D721Med (cell line): ENCODE measurements at regions not wholly inside any gene's neighbourhood (a gene's known extent, or its start where the extent isn't known, plus 50 kb on each side); places are given as distances from the start of the nearest gene placed in this dataset.

Experiments used
- DNase-seq: peaks from one replicate; pipeline ENCODE4 v3.0.0; 2011; ENCODE audit warnings: low spot score; ENCODE audit not compliant: insufficient read length
- FAIRE-seq: peaks from 2 replicates; lab custom pipeline; 2011; peaks lifted over from hg19 to GRCh38; lab: Jason Lieb, UNC
- TF ChIP-seq, protein P1 (sequence below): IDR thresholded peaks from 2 replicates; pipeline ENCODE4 v1.5.1; 2012; ENCODE audit warnings: mild to moderate bottlenecking, control low read depth; ENCODE audit not compliant: insufficient read depth; ENCODE audit errors: missing control alignments

DNA sequence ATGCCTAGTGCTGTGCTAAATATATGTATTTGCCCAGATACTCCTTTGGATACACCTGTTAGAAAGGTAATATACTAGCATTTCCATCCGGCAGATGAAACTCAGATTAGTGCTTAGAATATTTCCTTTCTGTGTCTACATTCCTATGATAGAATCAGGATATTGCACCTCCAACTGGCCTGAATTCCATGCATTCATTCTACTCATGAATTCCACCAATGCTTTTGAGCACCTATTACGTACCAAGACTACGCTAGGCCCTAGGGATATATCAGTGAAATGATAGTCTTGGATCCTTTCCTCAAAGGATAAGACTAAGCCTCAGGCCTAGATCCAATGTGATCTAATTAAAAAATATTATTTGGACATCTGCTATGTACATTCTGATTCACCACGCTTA lies 223.8 kb upstream of the SERP2 start:
- FAIRE-seq (no peak), DNase-seq (no peak)
- TF ChIP-seq, protein P1, sequence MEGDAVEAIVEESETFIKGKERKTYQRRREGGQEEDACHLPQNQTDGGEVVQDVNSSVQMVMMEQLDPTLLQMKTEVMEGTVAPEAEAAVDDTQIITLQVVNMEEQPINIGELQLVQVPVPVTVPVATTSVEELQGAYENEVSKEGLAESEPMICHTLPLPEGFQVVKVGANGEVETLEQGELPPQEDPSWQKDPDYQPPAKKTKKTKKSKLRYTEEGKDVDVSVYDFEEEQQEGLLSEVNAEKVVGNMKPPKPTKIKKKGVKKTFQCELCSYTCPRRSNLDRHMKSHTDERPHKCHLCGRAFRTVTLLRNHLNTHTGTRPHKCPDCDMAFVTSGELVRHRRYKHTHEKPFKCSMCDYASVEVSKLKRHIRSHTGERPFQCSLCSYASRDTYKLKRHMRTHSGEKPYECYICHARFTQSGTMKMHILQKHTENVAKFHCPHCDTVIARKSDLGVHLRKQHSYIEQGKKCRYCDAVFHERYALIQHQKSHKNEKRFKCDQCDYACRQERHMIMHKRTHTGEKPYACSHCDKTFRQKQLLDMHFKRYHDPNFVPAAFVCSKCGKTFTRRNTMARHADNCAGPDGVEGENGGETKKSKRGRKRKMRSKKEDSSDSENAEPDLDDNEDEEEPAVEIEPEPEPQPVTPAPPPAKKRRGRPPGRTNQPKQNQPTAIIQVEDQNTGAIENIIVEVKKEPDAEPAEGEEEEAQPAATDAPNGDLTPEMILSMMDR: no peak

GRCh38 chr13:44151474-44151873 lies 222.2 kb upstream of the SERP2 start:
- TF ChIP-seq, protein P1: no peak
- FAIRE-seq (no peak), DNase-seq (no peak)

GRCh38 chr13:44153496-44153895 lies 220.1 kb upstream of the SERP2 start:
- TF ChIP-seq, protein P1: no peak
- peak; percentile 36 for DNase-seq
- FAIRE-seq: no peak

DNA sequence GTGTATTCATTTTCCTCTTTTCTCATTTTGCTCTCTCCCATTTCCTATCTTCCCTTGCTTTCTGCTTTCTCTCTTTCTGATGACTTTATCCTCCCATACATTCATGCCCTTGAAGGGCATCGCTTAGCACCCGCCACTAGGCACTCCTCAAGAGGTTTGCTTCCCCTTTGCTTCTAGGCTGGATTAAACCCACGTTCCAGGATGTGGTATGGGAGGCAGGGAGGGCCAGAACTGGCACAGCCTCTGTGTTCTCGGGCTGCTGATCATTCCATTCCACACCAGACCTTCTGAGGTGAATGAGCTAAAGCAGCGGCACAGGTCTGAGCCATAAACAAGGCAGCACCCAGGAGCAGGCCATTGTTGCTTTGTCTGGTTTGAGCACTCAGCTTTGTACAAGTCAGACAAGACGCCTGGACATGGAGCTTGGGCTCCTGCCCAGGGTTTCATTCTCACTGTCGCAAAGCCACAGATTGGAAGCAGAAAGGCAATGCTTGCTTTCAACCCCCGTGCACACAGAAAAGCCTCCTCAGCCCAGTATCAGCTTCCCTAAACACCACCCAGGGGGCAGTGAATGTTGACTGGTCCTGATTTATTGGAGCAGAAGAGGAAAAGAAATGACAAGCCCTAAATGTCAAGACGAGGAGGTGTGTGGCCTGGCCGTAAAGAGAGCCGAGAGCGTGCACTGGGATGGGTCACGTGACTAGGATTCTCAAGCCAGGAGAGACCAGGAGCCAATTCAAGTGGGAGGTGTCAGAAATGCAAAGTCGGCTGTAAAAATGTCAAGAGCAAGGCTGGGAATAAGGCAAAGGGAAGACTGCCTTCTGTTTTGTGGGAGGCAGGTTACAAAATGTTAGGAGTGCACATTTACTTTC lies 218.0 kb upstream of the SERP2 start:
- DNase-seq: no peak
- TF ChIP-seq, protein P1: no peak

DNA sequence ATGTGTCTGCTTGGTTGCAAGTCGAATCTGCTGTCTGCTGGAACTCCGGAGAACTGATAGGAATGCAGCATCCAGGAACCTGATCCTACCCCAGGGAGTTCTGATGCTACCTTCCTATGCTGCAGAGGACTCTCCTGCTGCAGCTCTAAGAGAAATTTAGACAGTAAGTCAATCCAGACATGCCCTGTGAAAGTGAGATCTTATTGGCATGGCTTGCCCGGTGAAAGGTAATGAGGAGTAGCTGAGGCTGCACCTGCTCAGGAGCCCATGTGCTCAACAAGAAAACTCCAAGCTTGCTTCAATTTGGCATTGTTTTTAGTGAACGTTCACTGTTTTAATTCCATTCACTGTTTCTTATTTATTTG lies 217.3 kb upstream of the SERP2 start:
- DNase-seq (no peak), FAIRE-seq (no peak)
- TF ChIP-seq, protein P1: no peak

More for the DNA sequence above, 218.0 kb upstream of the SERP2 start:
- FAIRE-seq: no peak

- FAIRE-seq: no peak
- no peak for DNase-seq
- TF ChIP-seq, protein P1: no peak
Measured at GRCh38 chr13:44157606-44158005, 216.0 kb upstream of the SERP2 start.

- no peak for FAIRE-seq
Measured at GRCh38 chr13:44158098-44158521, 215.5 kb upstream of the SERP2 start.

More at GRCh38 chr13:44158098-44158521, 215.5 kb upstream of the SERP2 start:
- no peak for DNase-seq
- TF ChIP-seq, protein P1: no peak
